Right lobe of liver (tissue), 4 donors: ENCODE measurements at regions not wholly inside any gene's neighbourhood (a gene's known extent, or its start where the extent isn't known, plus 50 kb on each side); places are given as distances from the start of the nearest gene placed in this dataset.

Experiments
- POLR2A ChIP-seq: fragments of 450-650 bp; IDR thresholded peaks from one replicate; pipeline ENCODE4 v1.6.1; 2017; ENCODE audit warnings: antibody characterized with exemption, mild to moderate bottlenecking
- TF ChIP-seq, protein P1 (sequence below), 4 donors: fragments of 200-600 bp in 3 of 4; fragments of 450-650 bp in 1 of 4; IDR thresholded peaks; one replicate each; pipeline versions ENCODE4 v1.5.1 to v1.8.0; 2016 to 2022; ENCODE audit warnings: antibody characterized with exemption in 4 of 4, mild to moderate bottlenecking in 2 of 4
- donor health status: DM: no; HTN: no; CAD: no.
- donor health status: DM: no; HTN: no; CAD: no.
- donor health status: DM: no; HTN: yes; CAD: no.

DNA sequence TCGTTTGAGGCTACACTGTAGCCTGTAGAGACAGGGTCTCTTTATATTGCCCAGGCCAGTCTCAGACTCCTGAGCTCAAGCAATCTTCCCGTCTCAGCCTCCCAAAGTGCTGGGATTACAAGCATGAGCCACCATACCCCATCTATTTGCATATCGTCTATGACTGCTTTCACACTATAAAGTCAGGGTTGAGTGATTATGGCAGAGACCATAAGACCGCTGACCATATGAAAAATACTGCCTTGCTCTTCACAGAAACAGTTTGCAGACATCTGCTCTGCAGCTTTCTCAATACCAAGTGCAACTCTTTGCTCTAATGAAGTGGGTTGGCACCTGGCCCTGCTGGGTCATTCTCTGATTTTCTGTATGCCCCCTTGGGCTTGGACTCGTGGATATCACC, 79.5 kb upstream of the PAK5 start:
- TF ChIP-seq, protein P1, sequence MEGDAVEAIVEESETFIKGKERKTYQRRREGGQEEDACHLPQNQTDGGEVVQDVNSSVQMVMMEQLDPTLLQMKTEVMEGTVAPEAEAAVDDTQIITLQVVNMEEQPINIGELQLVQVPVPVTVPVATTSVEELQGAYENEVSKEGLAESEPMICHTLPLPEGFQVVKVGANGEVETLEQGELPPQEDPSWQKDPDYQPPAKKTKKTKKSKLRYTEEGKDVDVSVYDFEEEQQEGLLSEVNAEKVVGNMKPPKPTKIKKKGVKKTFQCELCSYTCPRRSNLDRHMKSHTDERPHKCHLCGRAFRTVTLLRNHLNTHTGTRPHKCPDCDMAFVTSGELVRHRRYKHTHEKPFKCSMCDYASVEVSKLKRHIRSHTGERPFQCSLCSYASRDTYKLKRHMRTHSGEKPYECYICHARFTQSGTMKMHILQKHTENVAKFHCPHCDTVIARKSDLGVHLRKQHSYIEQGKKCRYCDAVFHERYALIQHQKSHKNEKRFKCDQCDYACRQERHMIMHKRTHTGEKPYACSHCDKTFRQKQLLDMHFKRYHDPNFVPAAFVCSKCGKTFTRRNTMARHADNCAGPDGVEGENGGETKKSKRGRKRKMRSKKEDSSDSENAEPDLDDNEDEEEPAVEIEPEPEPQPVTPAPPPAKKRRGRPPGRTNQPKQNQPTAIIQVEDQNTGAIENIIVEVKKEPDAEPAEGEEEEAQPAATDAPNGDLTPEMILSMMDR (IDR thresholded peaks at IDR 0.05), result no peak
- no peak for TF ChIP-seq POLR2A
